Endothelial cell of umbilical vein (primary cell): ENCODE measurements at regions not wholly inside any gene's neighbourhood (a gene's known extent, or its start where the extent isn't known, plus 50 kb on each side); places are given as distances from the start of the nearest gene placed in this dataset.

Experiments
- BruUV-seq: library from RNA; stranded (reverse); fragments of 400-500 nt; replicated peaks from 2 replicates; lab custom pipeline; 2021; lab: Mats Ljungman, UMichigan
- CTCF ChIA-PET: fragments of 300-600, 350-600 bp; sonication (Branson Sonifier 250); formaldehyde crosslinking; loops from one replicate; lab custom pipeline; 2021; ENCODE audit warnings: antibody characterized with exemption, inconsistent platforms; lab: Charles Lee
- POLR2A ChIA-PET: fragments of 300-600, 350-600 bp; sonication (Branson Sonifier 250); formaldehyde crosslinking; loops from one replicate; lab custom pipeline; 2021; ENCODE audit warnings: antibody characterized with exemption, inconsistent platforms; lab: Charles Lee
- DNase-seq: peaks from one replicate; pipeline ENCODE4 v3.0.0-alpha.2; 2011; ENCODE audit warnings: low read depth, low spot score
- FAIRE-seq: peaks from 2 replicates; lab custom pipeline; 2011; peaks lifted over from hg19 to GRCh38; lab: Jason Lieb, UNC
- H2AFZ ChIP-seq: 2 replicates; pipeline ENCODE4 v1.6.0; 2012; ENCODE audit warnings: low read depth, low read length, control low read depth, inconsistent platforms
- H3K27ac ChIP-seq: 2 replicates; pipeline ENCODE4 v1.5.1; 2011; ENCODE audit warnings: low read depth, mild to moderate bottlenecking, control low read depth, low read length, moderate library complexity; ENCODE audit not compliant: insufficient read depth
- H3K27me3 ChIP-seq, 2 experiments: 2 replicates each; pipeline versions ENCODE4 v1.6.0 to v1.6.1; 2011; ENCODE audit warnings: low read length in 2 of 2, mixed read lengths in 1 of 2; ENCODE audit not compliant: control insufficient read depth in 2 of 2, insufficient read depth in 2 of 2
- H3K36me3 ChIP-seq, 2 experiments: 2 replicates in 1 of 2; 3 replicates in 1 of 2; pipeline ENCODE4 v1.5.1; 2011; ENCODE audit warnings: low read length in 2 of 2, mild to moderate bottlenecking in 1 of 2, moderate library complexity in 1 of 2; ENCODE audit not compliant: control insufficient read depth in 2 of 2, insufficient read depth in 2 of 2; ENCODE audit errors: extremely low read depth in 1 of 2
- H3K4me1 ChIP-seq: 3 replicates; pipeline ENCODE4 v1.5.1; 2011; ENCODE audit warnings: mild to moderate bottlenecking, low read length; ENCODE audit not compliant: control insufficient read depth, insufficient read depth; ENCODE audit errors: extremely low read depth
- H3K4me2 ChIP-seq: 2 replicates; pipeline ENCODE4 v1.6.1; 2011; ENCODE audit warnings: low read length, control low read depth, mixed read lengths; ENCODE audit not compliant: insufficient read depth
- H3K4me3 ChIP-seq, 3 experiments: fragments of 200-600 bp in 1 of 3; sonication (generic), shearing (Covaris generic) in 1 of 3; replicated peaks in 1 of 3; 2 replicates each; pipeline ENCODE4 v1.5.1; 2011 to 2016; ENCODE audit warnings: control low read depth in 3 of 3, low read length in 3 of 3, mild to moderate bottlenecking in 2 of 3, inconsistent platforms in 1 of 3, low read depth in 1 of 3, moderate library complexity in 1 of 3; ENCODE audit not compliant: insufficient read depth in 1 of 3
- H3K79me2 ChIP-seq: 2 replicates; pipeline ENCODE4 v1.6.0; 2012; ENCODE audit warnings: low read length, inconsistent platforms; ENCODE audit not compliant: control insufficient read depth, insufficient read depth
- H3K9ac ChIP-seq: replicated peaks from 2 replicates; pipeline ENCODE3; 2011; ENCODE audit warnings: low read length, control low read depth; ENCODE audit not compliant: insufficient read depth; ENCODE audit errors: extremely low read depth
- H3K9me1 ChIP-seq: replicated peaks from 3 replicates; pipeline ENCODE4 v1.6.0; 2011; ENCODE audit warnings: mild to moderate bottlenecking, low read length; ENCODE audit not compliant: control insufficient read depth, insufficient read depth; ENCODE audit errors: extremely low read depth
- H3K9me3 ChIP-seq: replicated peaks from 2 replicates; pipeline ENCODE4 v1.5.1; 2012; ENCODE audit warnings: low read length, inconsistent platforms; ENCODE audit not compliant: control insufficient read depth, insufficient read depth
- H4K20me1 ChIP-seq: replicated peaks from 2 replicates; pipeline ENCODE3; 2011; ENCODE audit warnings: mild to moderate bottlenecking, low read length; ENCODE audit not compliant: control insufficient read depth, insufficient read depth; ENCODE audit errors: extremely low read depth
- EZH2 ChIP-seq: IDR thresholded peaks from 2 replicates; pipeline ENCODE4 v1.6.1; 2012; ENCODE audit warnings: borderline replicate concordance, low read depth, mild to moderate bottlenecking, moderate library complexity, low read length, inconsistent platforms; ENCODE audit not compliant: severe bottlenecking
- FOS ChIP-seq: IDR thresholded peaks from 2 replicates; pipeline ENCODE4 v1.6.1; 2011; ENCODE audit warnings: mild to moderate bottlenecking, low read length, moderate library complexity, borderline replicate concordance; ENCODE audit not compliant: insufficient read depth
- GATA2 ChIP-seq: IDR thresholded peaks from 2 replicates; pipeline ENCODE4 v1.7.0; 2011; ENCODE audit warnings: low read depth, mild to moderate bottlenecking, moderate library complexity, mixed read lengths, low read length; ENCODE audit not compliant: insufficient read length, insufficient read depth
- JUN ChIP-seq: IDR thresholded peaks from 2 replicates; pipeline ENCODE4 v1.6.1; 2011; ENCODE audit warnings: borderline replicate concordance, low read depth; ENCODE audit not compliant: insufficient read length, insufficient read depth
- MYC ChIP-seq: IDR thresholded peaks from one replicate; pipeline ENCODE4 v1.6.1; 2011; ENCODE audit warnings: mild to moderate bottlenecking, low read depth, low read length
- POLR2A ChIP-seq: IDR thresholded peaks from 2 replicates; pipeline ENCODE4 v1.6.1; 2012; ENCODE audit warnings: low read depth, mild to moderate bottlenecking, control low read depth, low read length
- POLR2AphosphoS5 ChIP-seq: IDR thresholded peaks from 2 replicates; pipeline ENCODE4 v1.6.1; 2012; ENCODE audit warnings: low read depth, mild to moderate bottlenecking, control low read depth, low read length, moderate library complexity; ENCODE audit not compliant: insufficient read depth
- dilution Hi-C: fragments of 300-500 bp; cut with MboI; formaldehyde crosslinking; loops from one replicate; pipeline ENCODE4 v1.15.0; 2019; ENCODE audit warnings: low sequenced_read_pairs; ENCODE audit not compliant: extremely low pct_ligation_motif_present
- intact Hi-C: fragments of 100-400 bp; cut with micrococcal nuclease; formaldehyde crosslinking; loops from one replicate; pipeline ENCODE4 v1.10.0; 2022
- TF ChIP-seq, protein P1 (sequence below), 2 donors: IDR thresholded peaks; 1 replicate in 1 of 2; 2 replicates in 1 of 2; pipeline ENCODE4 v1.5.1; 2011; ENCODE audit warnings: low read length in 2 of 2, mild to moderate bottlenecking in 2 of 2, moderate library complexity in 2 of 2, control low read depth in 1 of 2, inconsistent platforms in 1 of 2, low read depth in 1 of 2; ENCODE audit not compliant: insufficient read depth in 1 of 2; ENCODE audit errors: extremely low read depth in 1 of 2

DNA sequence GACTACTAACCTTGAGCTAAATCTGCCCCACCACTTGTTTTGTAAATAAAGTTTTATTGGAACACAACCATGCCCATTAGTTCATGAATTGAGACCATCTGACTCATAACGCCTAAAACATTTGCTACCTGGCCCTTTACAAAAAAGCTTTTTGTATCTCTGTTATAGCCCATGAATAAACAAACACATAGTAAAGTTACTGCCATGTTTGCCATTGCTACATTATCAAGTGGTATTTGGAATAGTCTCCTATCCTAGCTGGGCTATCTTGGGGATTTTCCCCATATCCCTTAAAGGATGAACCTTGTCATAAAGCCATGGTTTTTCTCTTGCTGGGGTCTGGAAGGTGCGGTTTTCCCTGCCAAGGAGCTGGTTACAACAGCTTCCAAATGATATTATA, 112.3 kb downstream of the FAM9B start:
- H3K9me3 ChIP-seq: no peaks in the 10 kb centered on the region
- no peaks in the 10 kb centered on the region for H3K9me1 ChIP-seq
- TF ChIP-seq POLR2AphosphoS5 (no peak), MYC (no peak), EZH2 (no peak), POLR2A (no peak), FOS (no peak), GATA2 (no peak), JUN (no peak)
- TF ChIP-seq, protein P1, sequence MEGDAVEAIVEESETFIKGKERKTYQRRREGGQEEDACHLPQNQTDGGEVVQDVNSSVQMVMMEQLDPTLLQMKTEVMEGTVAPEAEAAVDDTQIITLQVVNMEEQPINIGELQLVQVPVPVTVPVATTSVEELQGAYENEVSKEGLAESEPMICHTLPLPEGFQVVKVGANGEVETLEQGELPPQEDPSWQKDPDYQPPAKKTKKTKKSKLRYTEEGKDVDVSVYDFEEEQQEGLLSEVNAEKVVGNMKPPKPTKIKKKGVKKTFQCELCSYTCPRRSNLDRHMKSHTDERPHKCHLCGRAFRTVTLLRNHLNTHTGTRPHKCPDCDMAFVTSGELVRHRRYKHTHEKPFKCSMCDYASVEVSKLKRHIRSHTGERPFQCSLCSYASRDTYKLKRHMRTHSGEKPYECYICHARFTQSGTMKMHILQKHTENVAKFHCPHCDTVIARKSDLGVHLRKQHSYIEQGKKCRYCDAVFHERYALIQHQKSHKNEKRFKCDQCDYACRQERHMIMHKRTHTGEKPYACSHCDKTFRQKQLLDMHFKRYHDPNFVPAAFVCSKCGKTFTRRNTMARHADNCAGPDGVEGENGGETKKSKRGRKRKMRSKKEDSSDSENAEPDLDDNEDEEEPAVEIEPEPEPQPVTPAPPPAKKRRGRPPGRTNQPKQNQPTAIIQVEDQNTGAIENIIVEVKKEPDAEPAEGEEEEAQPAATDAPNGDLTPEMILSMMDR (IDR thresholded peaks at IDR 0.05; ENCODE audit: extremely low read depth in 1 of 2, insufficient read depth in 1 of 2, low read depth in 1 of 2, low read length in 2 of 2): no peak
- no peak for FAIRE-seq
- dilution Hi-C loops (no loop called here), intact Hi-C loops (no loop called here)
- H3K4me1 ChIP-seq: no peaks in the 10 kb centered on the region
- H3K79me2 ChIP-seq: no peaks in the 10 kb centered on the region
- H3K27ac ChIP-seq: no peak overlapping the region
- H2AFZ ChIP-seq: no peak overlapping the region
- no peak overlapping the region for H3K4me3 ChIP-seq
- CTCF ChIA-PET: no interaction called here
- POLR2A ChIA-PET: no interaction called here
- no peaks in the 10 kb centered on the region for H3K27me3 ChIP-seq
- no peak overlapping the region for H3K9ac ChIP-seq
- no peak overlapping the region for H3K4me2 ChIP-seq
- DNase-seq: no peak
- no peaks in the 10 kb centered on the region for H4K20me1 ChIP-seq
- no peaks in the 10 kb centered on the region for H3K36me3 ChIP-seq
- no TSS peak for BruUV-seq
